ENCODE measurements at regions not wholly inside any gene's neighbourhood (a gene's known extent, or its start where the extent isn't known, plus 50 kb on each side); places are given as distances from the start of the nearest gene placed in this dataset.

GRCh38 chr1:70785287-70785686 is 262.3 kb downstream of the PTGER3 start:
- TF ChIP-seq SP1 (IDR thresholded peaks at IDR 0.05): no peak
- TF ChIP-seq SUZ12 (IDR thresholded peaks at IDR 0.05): no peak
- no peak for TF ChIP-seq TARDBP (IDR thresholded peaks at IDR 0.05)
- no peak for TF ChIP-seq FOXM1 (IDR thresholded peaks at IDR 0.05; ENCODE audit: borderline replicate concordance)
- TF ChIP-seq FOXA1 (IDR thresholded peaks at IDR 0.05): no peak
- no peak for TF ChIP-seq BHLHE40 (IDR thresholded peaks at IDR 0.05; ENCODE audit: borderline replicate concordance)
- no peak for TF ChIP-seq CTBP1 (IDR thresholded peaks at IDR 0.05; ENCODE audit: borderline replicate concordance)
- TF ChIP-seq, protein P1, sequence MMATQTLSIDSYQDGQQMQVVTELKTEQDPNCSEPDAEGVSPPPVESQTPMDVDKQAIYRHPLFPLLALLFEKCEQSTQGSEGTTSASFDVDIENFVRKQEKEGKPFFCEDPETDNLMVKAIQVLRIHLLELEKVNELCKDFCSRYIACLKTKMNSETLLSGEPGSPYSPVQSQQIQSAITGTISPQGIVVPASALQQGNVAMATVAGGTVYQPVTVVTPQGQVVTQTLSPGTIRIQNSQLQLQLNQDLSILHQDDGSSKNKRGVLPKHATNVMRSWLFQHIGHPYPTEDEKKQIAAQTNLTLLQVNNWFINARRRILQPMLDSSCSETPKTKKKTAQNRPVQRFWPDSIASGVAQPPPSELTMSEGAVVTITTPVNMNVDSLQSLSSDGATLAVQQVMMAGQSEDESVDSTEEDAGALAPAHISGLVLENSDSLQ (IDR thresholded peaks at IDR 0.05): no peak
- TF ChIP-seq ARNT (IDR thresholded peaks at IDR 0.05): no peak
- no peak for TF ChIP-seq LEF1 (IDR thresholded peaks at IDR 0.05; ENCODE audit: borderline replicate concordance)
- no peak for TF ChIP-seq ZNF384 (IDR thresholded peaks at IDR 0.05)

Measured in HEK293T (cell line).